Neural cell (in vitro differentiated cells): ENCODE measurements at regions not wholly inside any gene's neighbourhood (a gene's known extent, or its start where the extent isn't known, plus 50 kb on each side); places are given as distances from the start of the nearest gene placed in this dataset.

Experiments
- CTCF ChIP-seq: fragments of 450-650 bp; IDR thresholded peaks from 2 replicates; pipeline ENCODE4 v1.5.1; 2014; ENCODE audit warnings: antibody characterized with exemption, mild to moderate bottlenecking, moderate library complexity; ENCODE audit not compliant: poor library complexity, severe bottlenecking
- POLR2AphosphoS5 ChIP-seq: IDR thresholded peaks from 2 replicates; pipeline ENCODE4 v1.6.1; 2012
- SMC3 ChIP-seq: fragments of 450-650 bp; conservative IDR thresholded peaks from 2 replicates; pipeline ENCODE4 v1.6.1; 2014; ENCODE audit warnings: antibody characterized with exemption, mild to moderate bottlenecking, moderate library complexity; ENCODE audit not compliant: poor library complexity

- TF ChIP-seq CTCF (no peak), SMC3 (no peak), POLR2AphosphoS5 (no peak)
These were observed 661.6 kb downstream of the SI start for GRCh38 chr3:164416491-164417222.
